K562 (cell line): ENCODE measurements at regions not wholly inside any gene's neighbourhood (a gene's known extent, or its start where the extent isn't known, plus 50 kb on each side); places are given as distances from the start of the nearest gene placed in this dataset.

ENCODE experiments used
- AFF4 ChIP-seq: sonication (generic); formaldehyde crosslinking; IDR thresholded peaks from 2 replicates; pipeline ENCODE4 v1.8.0; 2023; ENCODE audit warnings: mild to moderate bottlenecking, missing genetic modification reagents
- ATF1 ChIP-seq, 2 experiments: fragments of 450-650 bp in 1 of 2; IDR thresholded peaks; 2 replicates each; pipeline ENCODE4 v1.6.1; 2016; ENCODE audit warnings: missing compliant biosample characterization in 1 of 2, missing genetic modification characterization in 1 of 2
- CBFA2T2 ChIP-seq: fragments of 450-650 bp; conservative IDR thresholded peaks from 2 replicates; pipeline ENCODE4 v1.6.1; 2017; ENCODE audit warnings: mild to moderate bottlenecking
- CBFA2T3 ChIP-seq: fragments of 450-650 bp; IDR thresholded peaks from 2 replicates; pipeline ENCODE4 v1.6.1; 2017
- ELF1 ChIP-seq: fragments of 200-800 bp; sonication (Bioruptor generic); IDR thresholded peaks from 2 replicates; pipeline ENCODE4 v1.6.1; 2016; ENCODE audit warnings: missing genetic modification characterization, missing compliant biosample characterization
- EP300 ChIP-seq: IDR thresholded peaks from 2 replicates; pipeline ENCODE4 v1.6.1; 2012; ENCODE audit warnings: low read length, improper control_type of control experiment
- FOXK2 ChIP-seq, 2 experiments: fragments of 450-650 bp; IDR thresholded peaks in 1 of 2; conservative IDR thresholded peaks in 1 of 2; 2 replicates each; pipeline ENCODE4 v1.6.1; 2016; ENCODE audit warnings: low read depth in 2 of 2, mild to moderate bottlenecking in 1 of 2
- FUS ChIP-seq: fragments of 200-400 bp; formaldehyde crosslinking; optimal IDR thresholded peaks from 2 replicates; pipeline ENCODE3; 2017; ENCODE audit warnings: low read depth, low read length
- GABPB1 ChIP-seq: sonication (generic); formaldehyde crosslinking; IDR thresholded peaks from 2 replicates; pipeline ENCODE4 v1.8.0; 2022; ENCODE audit warnings: mild to moderate bottlenecking, missing genetic modification reagents
- GATAD2B ChIP-seq: fragments of 450-650 bp; IDR thresholded peaks from 2 replicates; pipeline ENCODE4 v1.6.1; 2017; ENCODE audit warnings: mild to moderate bottlenecking, borderline replicate concordance
- KAT2B ChIP-seq: IDR thresholded peaks from one replicate; pipeline ENCODE4 v1.6.1; 2012; ENCODE audit warnings: low read depth, mild to moderate bottlenecking, control low read depth, inconsistent platforms, low read length, moderate library complexity
- KAT8 ChIP-seq: fragments of 450-650 bp; IDR thresholded peaks from 2 replicates; pipeline ENCODE4 v1.6.1; 2016; ENCODE audit warnings: low read depth, mild to moderate bottlenecking
- KLF10 ChIP-seq: fragments of 250-450 bp; sonication (Bioruptor Pico); IDR thresholded peaks from 2 replicates; pipeline ENCODE4 v1.6.1; 2021; ENCODE audit warnings: matching md5 sums
- NCOA2 ChIP-seq, 2 experiments: fragments of 450-650 bp; IDR thresholded peaks; 2 replicates each; pipeline ENCODE4 v1.6.1; 2018; ENCODE audit warnings: mild to moderate bottlenecking in 2 of 2, moderate library complexity in 1 of 2; ENCODE audit not compliant: partially characterized antibody in 2 of 2
- NFATC3 ChIP-seq: fragments of 450-650 bp; IDR thresholded peaks from 2 replicates; pipeline ENCODE4 v1.6.1; 2017; ENCODE audit warnings: mild to moderate bottlenecking
- PHB2 ChIP-seq: fragments of 450-650 bp; IDR thresholded peaks from 2 replicates; pipeline ENCODE4 v1.6.1; 2017; ENCODE audit warnings: low read depth
- PRMT5 ChIP-seq: sonication (generic); formaldehyde crosslinking; IDR thresholded peaks from 2 replicates; pipeline ENCODE4 v1.5.0; 2020; ENCODE audit warnings: missing genetic modification reagents
- RHOXF2B ChIP-seq: fragments of 250-450 bp; sonication (Bioruptor Pico); conservative IDR thresholded peaks from 2 replicates; pipeline ENCODE4 v1.5.1; 2021
- SAFB ChIP-seq: fragments of 200-400 bp; formaldehyde crosslinking; IDR thresholded peaks from 2 replicates; pipeline ENCODE4 v1.6.1; 2017; ENCODE audit warnings: low read depth, low read length, borderline replicate concordance
- TAF7 ChIP-seq: fragments of 450-650 bp; IDR thresholded peaks from 2 replicates; pipeline ENCODE4 v1.6.1; 2016; ENCODE audit warnings: missing genetic modification characterization, missing compliant biosample characterization
- TAL1 ChIP-seq: fragments of 450-650 bp; IDR thresholded peaks from 2 replicates; pipeline ENCODE4 v1.6.1; 2016; ENCODE audit warnings: mild to moderate bottlenecking
- TCF3 ChIP-seq: sonication (generic); formaldehyde crosslinking; IDR thresholded peaks from 2 replicates; pipeline ENCODE4 v1.4.0; 2020; ENCODE audit warnings: mild to moderate bottlenecking, missing genetic modification reagents
- ZBTB1 ChIP-seq: sonication (generic); formaldehyde crosslinking; IDR thresholded peaks from 2 replicates; pipeline ENCODE4 v1.8.1; 2023; ENCODE audit warnings: missing genetic modification reagents, low read depth, mild to moderate bottlenecking, borderline replicate concordance
- ZNF217 ChIP-seq: sonication (generic); formaldehyde crosslinking; IDR thresholded peaks from 2 replicates; pipeline ENCODE4 v1.8.0; 2022; ENCODE audit warnings: mild to moderate bottlenecking, missing genetic modification reagents
- ZNF23 ChIP-seq: fragments of 250-450 bp; sonication (Bioruptor Pico); IDR thresholded peaks from 2 replicates; pipeline ENCODE4 v1.4.0; 2020; ENCODE audit warnings: mild to moderate bottlenecking
- ZNF3 ChIP-seq: fragments of 250-450 bp; sonication (Bioruptor Pico); IDR thresholded peaks from 2 replicates; pipeline ENCODE4 v1.5.0; 2021; ENCODE audit warnings: mild to moderate bottlenecking, moderate library complexity
- ZNF561 ChIP-seq: fragments of 450-650 bp; formaldehyde crosslinking; conservative IDR thresholded peaks from 2 replicates; pipeline ENCODE4 v1.4.0; 2020; ENCODE audit warnings: mild to moderate bottlenecking, moderate library complexity
- ZNF785 ChIP-seq: fragments of 250-450 bp; sonication (Bioruptor Pico); IDR thresholded peaks from 2 replicates; pipeline ENCODE4 v1.4.0; 2020; ENCODE audit warnings: mild to moderate bottlenecking
- TF ChIP-seq, protein P1 (sequence below): fragments of 250-450 bp; sonication (Bioruptor Pico); IDR thresholded peaks from 2 replicates; pipeline ENCODE4 v1.8.0; 2022; ENCODE audit warnings: moderate library complexity, mild to moderate bottlenecking, inconsistent platforms
- TF ChIP-seq, protein P2 (sequence below): fragments of 450-650 bp; IDR thresholded peaks from 2 replicates; pipeline ENCODE4 v1.6.1; 2016; ENCODE audit warnings: antibody characterized with exemption

GRCh38 chr5:136679233-136679632 is 313.9 kb upstream of the TRPC7 start (continued):
- no peak for TF ChIP-seq ZNF785
- TF ChIP-seq, protein P1, sequence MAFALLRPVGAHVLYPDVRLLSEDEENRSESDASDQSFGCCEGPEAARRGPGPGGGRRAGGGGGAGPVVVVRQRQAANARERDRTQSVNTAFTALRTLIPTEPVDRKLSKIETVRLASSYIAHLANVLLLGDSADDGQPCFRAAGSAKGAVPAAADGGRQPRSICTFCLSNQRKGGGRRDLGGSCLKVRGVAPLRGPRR (CRISPR knock-in tag): no peak
- TF ChIP-seq ATF1 (CRISPR knock-in tag; IDR thresholded peaks at IDR 0.05): no peak
- 0 out of 2 replicates have a peak, but pooled peaks have one; percentile 20 for TF ChIP-seq ATF1 (tag; IDR thresholded peaks at IDR 0.05)
- no peak for TF ChIP-seq SAFB
- no peak for TF ChIP-seq RHOXF2B (CRISPR knock-in tag)
- no peak for TF ChIP-seq PRMT5 (CRISPR knock-in tag)
- no peak for TF ChIP-seq KLF10 (CRISPR knock-in tag)
- TF ChIP-seq ZNF217 (CRISPR knock-in tag): no peak
- TF ChIP-seq KAT2B: no peak
- TF ChIP-seq ZNF561: no peak
- TF ChIP-seq TAF7: no peak
- TF ChIP-seq FUS: no peak
- TF ChIP-seq CBFA2T3: peak; percentile 83
- no peak for TF ChIP-seq PHB2
- TF ChIP-seq NFATC3: no peak
- peak; percentile 79 for TF ChIP-seq TCF3
- no peak for TF ChIP-seq AFF4 (CRISPR knock-in tag)
- peak; percentile 71 for TF ChIP-seq TAL1
- TF ChIP-seq GATAD2B: no peak
- TF ChIP-seq ZNF23 (CRISPR knock-in tag): no peak
- no peak for TF ChIP-seq ZBTB1
- TF ChIP-seq ELF1 (tag): no peak
- TF ChIP-seq NCOA2 (IDR thresholded peaks at IDR 0.05; ENCODE audit: partially characterized antibody in 2 of 2): no peak
- TF ChIP-seq, protein P2, sequence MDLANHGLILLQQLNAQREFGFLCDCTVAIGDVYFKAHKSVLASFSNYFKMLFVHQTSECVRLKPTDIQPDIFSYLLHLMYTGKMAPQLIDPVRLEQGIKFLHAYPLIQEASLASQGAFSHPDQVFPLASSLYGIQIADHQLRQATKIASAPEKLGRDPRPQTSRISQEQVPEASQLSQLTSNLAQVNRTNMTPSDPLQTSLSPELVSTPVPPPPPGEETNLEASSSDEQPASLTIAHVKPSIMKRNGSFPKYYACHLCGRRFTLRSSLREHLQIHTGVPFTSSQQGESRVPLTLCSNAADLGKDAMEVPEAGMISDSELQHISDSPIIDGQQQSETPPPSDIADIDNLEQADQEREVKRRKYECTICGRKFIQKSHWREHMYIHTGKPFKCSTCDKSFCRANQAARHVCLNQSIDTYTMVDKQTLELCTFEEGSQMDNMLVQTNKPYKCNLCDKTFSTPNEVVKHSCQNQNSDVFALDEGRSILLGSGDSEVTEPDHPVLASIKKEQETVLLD: no peak
- TF ChIP-seq CBFA2T2: peak; percentile 72
- TF ChIP-seq ZNF3 (CRISPR knock-in tag): no peak
- TF ChIP-seq GABPB1 (CRISPR knock-in tag): no peak
- no peak for TF ChIP-seq FOXK2 (conservative IDR thresholded peaks at IDR 0.05 in 1 of 2, IDR thresholded peaks at IDR 0.05 in 1 of 2; ENCODE audit: low read depth in 2 of 2)
- TF ChIP-seq KAT8: no peak
- peak; percentile 63 for TF ChIP-seq EP300
